ENCODE measurements at regions not wholly inside any gene's neighbourhood (a gene's known extent, or its start where the extent isn't known, plus 50 kb on each side); places are given as distances from the start of the nearest gene placed in this dataset.

GRCh38 chr11:56905936-56906335, 82.8 kb upstream of the OR5AK2 start:
- TF ChIP-seq POLR2A (IDR thresholded peaks at IDR 0.05), result no peak
- no peak for TF ChIP-seq CTCF (IDR thresholded peaks at IDR 0.05)

Measured in adrenal gland (tissue), 5 donors.